ENCODE measurements at regions not wholly inside any gene's neighbourhood (a gene's known extent, or its start where the extent isn't known, plus 50 kb on each side); places are given as distances from the start of the nearest gene placed in this dataset.

DNA sequence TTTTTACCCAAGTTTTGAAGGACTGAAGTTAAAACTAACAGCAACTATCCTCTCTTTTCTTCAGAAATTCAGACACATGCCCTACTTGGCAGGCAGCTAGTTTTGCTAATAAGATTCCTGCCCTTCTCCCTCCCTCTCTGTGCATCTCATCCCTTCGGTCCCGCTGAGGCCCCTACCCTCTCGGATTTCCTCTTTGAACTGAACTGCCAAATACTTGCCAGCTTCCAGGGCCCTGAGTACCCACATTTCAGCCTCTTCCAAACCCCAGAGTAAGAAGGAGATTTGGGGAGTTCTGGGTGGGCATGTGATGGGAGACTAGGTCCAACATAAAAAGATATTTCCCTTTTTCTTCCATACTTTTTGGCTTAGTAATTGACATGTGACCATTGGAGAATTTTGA lies 116.5 kb upstream of the JUN start:
- no peaks in the 10 kb centered on the region for H3K9me3 Mint-ChIP-seq
- TF ChIP-seq, protein P1, sequence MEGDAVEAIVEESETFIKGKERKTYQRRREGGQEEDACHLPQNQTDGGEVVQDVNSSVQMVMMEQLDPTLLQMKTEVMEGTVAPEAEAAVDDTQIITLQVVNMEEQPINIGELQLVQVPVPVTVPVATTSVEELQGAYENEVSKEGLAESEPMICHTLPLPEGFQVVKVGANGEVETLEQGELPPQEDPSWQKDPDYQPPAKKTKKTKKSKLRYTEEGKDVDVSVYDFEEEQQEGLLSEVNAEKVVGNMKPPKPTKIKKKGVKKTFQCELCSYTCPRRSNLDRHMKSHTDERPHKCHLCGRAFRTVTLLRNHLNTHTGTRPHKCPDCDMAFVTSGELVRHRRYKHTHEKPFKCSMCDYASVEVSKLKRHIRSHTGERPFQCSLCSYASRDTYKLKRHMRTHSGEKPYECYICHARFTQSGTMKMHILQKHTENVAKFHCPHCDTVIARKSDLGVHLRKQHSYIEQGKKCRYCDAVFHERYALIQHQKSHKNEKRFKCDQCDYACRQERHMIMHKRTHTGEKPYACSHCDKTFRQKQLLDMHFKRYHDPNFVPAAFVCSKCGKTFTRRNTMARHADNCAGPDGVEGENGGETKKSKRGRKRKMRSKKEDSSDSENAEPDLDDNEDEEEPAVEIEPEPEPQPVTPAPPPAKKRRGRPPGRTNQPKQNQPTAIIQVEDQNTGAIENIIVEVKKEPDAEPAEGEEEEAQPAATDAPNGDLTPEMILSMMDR (IDR thresholded peaks at IDR 0.05), result no peak
- no peak overlapping the region for H3K4me3 Mint-ChIP-seq
- peaks cover 66% of the 10 kb centered on the region for H3K4me1 Mint-ChIP-seq (ENCODE audit: low read depth)
- no peak for DNase-seq
- H3K27me3 Mint-ChIP-seq (ENCODE audit: insufficient read depth), result no peaks in the 10 kb centered on the region
- no peak overlapping the region; the same call in 1 of the 2 replicates for H3K27ac Mint-ChIP-seq
- H3K36me3 Mint-ChIP-seq (ENCODE audit: low read depth), result no peaks in the 10 kb centered on the region

DNA sequence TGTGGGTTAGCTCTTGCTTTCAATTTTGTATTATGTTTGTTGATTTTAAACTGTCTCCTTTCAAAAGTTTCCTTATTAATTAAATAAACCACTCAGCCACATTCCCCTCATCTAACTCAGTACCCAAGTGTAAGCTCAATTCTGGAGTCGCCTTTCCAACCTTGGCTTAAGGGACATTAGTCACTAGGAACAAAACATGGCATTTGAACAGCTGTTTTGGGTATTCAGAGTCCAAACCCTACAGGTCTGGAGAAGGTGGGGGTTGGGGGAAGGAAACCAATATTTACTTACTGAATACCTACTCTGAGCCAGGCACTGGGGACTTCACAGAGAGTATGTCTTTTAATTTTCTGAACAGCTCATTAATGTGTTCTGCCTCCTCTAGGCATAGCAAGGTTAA lies 117.2 kb upstream of the JUN start:
- Mint-ChIP-seq H3K27me3 (ENCODE audit: insufficient read depth) (no peaks in the 10 kb centered on the region), H3K4me3 (no peak overlapping the region), H3K36me3 (ENCODE audit: low read depth) (no peaks in the 10 kb centered on the region), H3K27ac (peak overlapping the region; percentile 9; the same call in 1 of the 2 replicates), H3K4me1 (ENCODE audit: low read depth) (peaks cover 66% of the 10 kb centered on the region), H3K9me3 (no peaks in the 10 kb centered on the region)
- no peak for DNase-seq
- TF ChIP-seq, protein P1 (IDR thresholded peaks at IDR 0.05), result no peak

DNA sequence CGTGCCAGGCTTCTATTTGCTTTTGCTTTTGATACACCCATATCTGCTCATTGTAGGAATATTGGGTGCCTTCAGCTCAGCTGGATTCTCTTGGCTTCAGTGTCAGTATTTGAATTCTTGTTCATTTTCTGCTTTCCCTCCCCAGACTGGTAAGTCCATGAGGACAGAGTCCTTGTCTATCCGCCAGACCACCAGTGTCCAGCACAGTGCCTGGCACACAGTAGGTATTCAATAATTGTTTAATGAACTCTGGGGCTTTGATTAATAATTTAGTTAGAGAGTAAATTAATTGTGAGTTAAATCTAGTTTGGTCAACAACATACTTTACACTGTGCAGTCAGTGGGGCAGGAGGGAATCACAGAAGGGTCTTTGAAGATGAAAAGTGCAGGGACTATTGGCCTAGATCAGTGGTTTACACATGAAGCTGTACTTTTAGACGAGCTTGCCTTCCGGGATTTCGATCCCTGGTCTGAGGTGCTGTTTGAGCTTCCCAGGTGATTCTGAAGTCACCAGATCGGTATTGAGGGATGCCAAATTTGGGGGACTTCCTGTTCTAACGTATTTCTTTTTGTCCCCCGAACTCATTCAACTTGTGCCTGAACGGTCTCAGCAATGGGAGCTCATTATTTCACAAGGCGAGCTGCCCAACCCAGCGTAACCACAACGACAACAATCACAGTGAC lies 119.1 kb upstream of the JUN start:
- no peak for DNase-seq
- TF ChIP-seq, protein P1 (IDR thresholded peaks at IDR 0.05), result no peak
- Mint-ChIP-seq H3K4me1 (ENCODE audit: low read depth) (peaks cover 64% of the 10 kb centered on the region), H3K36me3 (ENCODE audit: low read depth) (no peaks in the 10 kb centered on the region), H3K27ac (peak overlapping the region; percentile 91), H3K4me3 (peak overlapping the region; percentile 75), H3K9me3 (no peaks in the 10 kb centered on the region), H3K27me3 (ENCODE audit: insufficient read depth) (no peaks in the 10 kb centered on the region)

DNA sequence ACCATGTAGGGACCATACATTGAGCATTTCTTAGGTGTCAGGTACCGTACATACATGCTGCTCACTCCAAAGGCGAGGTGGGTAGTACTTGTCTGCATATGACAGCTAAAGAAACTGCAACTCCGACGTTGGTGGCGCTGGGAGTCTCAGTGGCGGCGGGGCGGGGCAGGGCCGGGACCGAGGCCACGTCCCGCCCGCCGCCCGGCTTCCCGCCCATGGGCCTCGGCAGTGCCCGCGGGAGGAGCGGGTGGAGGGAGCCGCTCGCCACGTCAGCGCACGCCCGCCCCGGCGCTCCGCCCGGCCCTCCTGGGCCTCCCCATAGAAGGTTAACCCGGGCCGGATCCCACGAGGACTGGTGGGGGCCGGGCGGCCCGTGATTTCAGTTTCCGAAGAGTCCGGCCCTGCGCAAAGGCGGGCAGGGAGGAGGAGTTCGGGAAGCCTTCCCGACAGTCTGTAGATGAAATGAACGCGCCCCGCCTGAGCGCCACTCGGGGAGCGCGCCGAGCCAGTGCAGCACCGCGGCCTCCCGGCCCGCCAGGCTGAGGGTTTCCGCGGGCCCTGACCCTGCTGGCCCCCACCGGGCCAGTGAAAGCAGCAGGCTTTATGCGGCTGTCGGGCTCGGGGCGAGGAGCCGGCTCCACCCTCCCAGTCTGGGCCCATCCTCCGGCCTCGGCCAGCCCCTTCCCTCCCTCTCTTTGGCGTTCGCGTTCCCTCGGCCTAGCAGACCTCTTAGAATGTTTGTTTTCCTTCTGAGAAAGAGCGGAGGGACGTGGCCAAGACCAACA lies 119.9 kb upstream of the JUN start:
- Mint-ChIP-seq H3K27me3 (ENCODE audit: insufficient read depth) (no peaks in the 10 kb centered on the region), H3K36me3 (ENCODE audit: low read depth) (no peaks in the 10 kb centered on the region), H3K4me3 (peak overlapping the region; percentile 86), H3K27ac (peak overlapping the region; percentile 91), H3K4me1 (ENCODE audit: low read depth) (peaks cover 70% of the 10 kb centered on the region), H3K9me3 (no peaks in the 10 kb centered on the region)
- peak; percentile 86 for DNase-seq
- TF ChIP-seq, protein P1 (IDR thresholded peaks at IDR 0.05), result no peak

DNA sequence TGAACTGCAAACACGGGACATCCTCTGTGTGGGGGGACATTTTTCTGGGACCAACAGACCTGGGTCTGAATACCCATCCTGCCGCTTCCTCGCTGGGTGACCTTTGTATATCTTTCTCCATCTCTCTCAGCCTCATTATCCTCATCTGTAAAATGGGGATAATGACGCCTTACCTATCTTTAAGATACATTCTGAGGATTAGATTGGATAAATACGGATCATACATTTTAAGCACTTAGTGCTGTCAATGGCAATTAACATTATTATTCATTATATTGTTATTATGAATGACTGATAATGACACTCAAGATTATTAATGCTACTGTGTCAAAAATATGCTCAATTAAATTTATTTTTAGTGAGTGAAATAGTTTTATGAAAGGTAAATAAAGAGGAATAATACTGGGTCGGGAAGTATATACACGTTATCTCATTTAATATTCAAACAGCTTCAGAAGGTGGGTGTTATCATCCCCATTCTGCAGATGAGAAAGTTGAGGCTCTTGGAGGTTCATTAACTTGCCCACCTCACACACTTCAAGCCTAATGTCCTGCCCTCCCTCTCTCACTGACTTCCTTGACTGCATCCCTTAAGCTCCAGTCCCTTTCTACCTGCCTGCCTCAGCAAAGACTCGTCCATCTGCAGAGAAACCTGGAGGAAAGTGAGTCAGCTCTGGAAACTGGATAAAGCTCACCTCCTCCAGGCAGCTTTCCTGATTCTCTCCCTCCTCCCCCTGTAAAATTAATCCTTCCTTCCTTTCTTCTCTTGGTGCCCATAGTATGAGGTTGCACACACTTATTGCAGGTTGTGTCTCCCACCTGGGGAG lies 120.7 kb upstream of the JUN start:
- no peak for DNase-seq
- H3K36me3 Mint-ChIP-seq (ENCODE audit: low read depth), result no peaks in the 10 kb centered on the region
- peaks cover 78% of the 10 kb centered on the region for H3K4me1 Mint-ChIP-seq (ENCODE audit: low read depth)
- peak overlapping the region; percentile 86 for H3K4me3 Mint-ChIP-seq
- H3K27ac Mint-ChIP-seq, result peak overlapping the region; percentile 91
- TF ChIP-seq, protein P1 (IDR thresholded peaks at IDR 0.05), result no peak
- no peaks in the 10 kb centered on the region for H3K9me3 Mint-ChIP-seq
- H3K27me3 Mint-ChIP-seq (ENCODE audit: insufficient read depth), result no peaks in the 10 kb centered on the region

Measured in HFFc6 (cell line).